HEK293 (cell line): ENCODE measurements at regions not wholly inside any gene's neighbourhood (a gene's known extent, or its start where the extent isn't known, plus 50 kb on each side); places are given as distances from the start of the nearest gene placed in this dataset.

ENCODE experiments used
- CTCF ChIP-seq: fragments of 450-650 bp; formaldehyde crosslinking; IDR thresholded peaks from 2 replicates; pipeline ENCODE4 v1.5.1; 2016; ENCODE audit warnings: missing biosample characterization, missing genetic modification characterization
- SP2 ChIP-seq: fragments of 450-650 bp; formaldehyde crosslinking; IDR thresholded peaks from 2 replicates; pipeline ENCODE4 v1.5.1; 2016; ENCODE audit warnings: missing biosample characterization, missing genetic modification characterization
- ZFP41 ChIP-seq: fragments of 450-650 bp; formaldehyde crosslinking; IDR thresholded peaks from 2 replicates; pipeline ENCODE4 v1.5.1; 2016; ENCODE audit warnings: missing biosample characterization, missing genetic modification characterization, borderline replicate concordance
- ZNF121 ChIP-seq: fragments of 450-650 bp; formaldehyde crosslinking; IDR thresholded peaks from 2 replicates; pipeline ENCODE4 v1.5.1; 2016; ENCODE audit warnings: missing biosample characterization, missing genetic modification characterization
- ZNF157 ChIP-seq: fragments of 450-650 bp; formaldehyde crosslinking; IDR thresholded peaks from 2 replicates; pipeline ENCODE4 v1.5.1; 2016; ENCODE audit warnings: missing biosample characterization, missing genetic modification characterization
- ZNF175 ChIP-seq: fragments of 450-650 bp; formaldehyde crosslinking; IDR thresholded peaks from 2 replicates; pipeline ENCODE4 v1.5.1; 2016; ENCODE audit warnings: missing biosample characterization, missing genetic modification characterization
- ZNF274 ChIP-seq, 2 experiments: fragments of 200-500 bp in 1 of 2; fragments of 450-650 bp in 1 of 2; sonication (Bioruptor generic) in 1 of 2; formaldehyde crosslinking in 1 of 2; IDR thresholded peaks; 2 replicates each; pipeline versions ENCODE4 v1.5.1 to v1.6.1; 2014 to 2016; ENCODE audit warnings: borderline replicate concordance in 1 of 2, inconsistent platforms in 1 of 2, low read length in 1 of 2, missing biosample characterization in 1 of 2, missing genetic modification characterization in 1 of 2
- ZNF37A ChIP-seq: fragments of 450-650 bp; IDR thresholded peaks from 2 replicates; pipeline ENCODE4 v1.5.1; 2018; ENCODE audit warnings: missing biosample characterization, missing genetic modification characterization
- ZNF433 ChIP-seq: fragments of 450-650 bp; formaldehyde crosslinking; IDR thresholded peaks from 2 replicates; pipeline ENCODE4 v1.5.1; 2016; ENCODE audit warnings: missing biosample characterization, missing genetic modification characterization, low read depth
- ZNF558 ChIP-seq: fragments of 450-650 bp; formaldehyde crosslinking; IDR thresholded peaks from 2 replicates; pipeline ENCODE4 v1.5.1; 2016; ENCODE audit warnings: missing biosample characterization, missing genetic modification characterization
- ZNF76 ChIP-seq: fragments of 450-650 bp; formaldehyde crosslinking; IDR thresholded peaks from 2 replicates; pipeline ENCODE4; 2016; ENCODE audit warnings: low read depth, missing biosample characterization, missing genetic modification characterization, borderline replicate concordance
- TF ChIP-seq, protein P1 (sequence below): fragments of 450-650 bp; formaldehyde crosslinking; optimal IDR thresholded peaks from 2 replicates; pipeline ENCODE3; 2016; ENCODE audit warnings: missing biosample characterization, mild to moderate bottlenecking, missing genetic modification characterization
- TF ChIP-seq, protein P2 (sequence below): fragments of 450-650 bp; formaldehyde crosslinking; IDR thresholded peaks from 2 replicates; pipeline ENCODE4 v1.5.1; 2017; ENCODE audit warnings: missing biosample characterization, missing genetic modification characterization

- no peak for TF ChIP-seq CTCF (tag by site-specific recombination)
- TF ChIP-seq ZNF121 (tag by site-specific recombination): no peak
- TF ChIP-seq ZNF157: no peak
- TF ChIP-seq ZNF175: no peak
- TF ChIP-seq ZFP41: no peak
- no peak for TF ChIP-seq ZNF274 (IDR thresholded peaks at IDR 0.05; ENCODE audit: low read length)
- TF ChIP-seq ZNF274 (tag by site-specific recombination; IDR thresholded peaks at IDR 0.05; ENCODE audit: borderline replicate concordance): no peak
- no peak for TF ChIP-seq ZNF558 (tag by site-specific recombination)
- TF ChIP-seq SP2 (tag by site-specific recombination): no peak
- TF ChIP-seq ZNF76 (tag by site-specific recombination): no peak
- no peak for TF ChIP-seq ZNF433 (tag by site-specific recombination)
- TF ChIP-seq, protein P1, sequence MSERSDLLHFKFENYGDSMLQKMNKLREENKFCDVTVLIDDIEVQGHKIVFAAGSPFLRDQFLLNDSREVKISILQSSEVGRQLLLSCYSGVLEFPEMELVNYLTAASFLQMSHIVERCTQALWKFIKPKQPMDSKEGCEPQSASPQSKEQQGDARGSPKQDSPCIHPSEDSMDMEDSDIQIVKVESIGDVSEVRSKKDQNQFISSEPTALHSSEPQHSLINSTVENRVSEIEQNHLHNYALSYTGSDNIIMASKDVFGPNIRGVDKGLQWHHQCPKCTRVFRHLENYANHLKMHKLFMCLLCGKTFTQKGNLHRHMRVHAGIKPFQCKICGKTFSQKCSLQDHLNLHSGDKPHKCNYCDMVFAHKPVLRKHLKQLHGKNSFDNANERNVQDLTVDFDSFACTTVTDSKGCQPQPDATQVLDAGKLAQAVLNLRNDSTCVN (tag by site-specific recombination): no peak
- TF ChIP-seq ZNF37A: no peak
- TF ChIP-seq, protein P2, sequence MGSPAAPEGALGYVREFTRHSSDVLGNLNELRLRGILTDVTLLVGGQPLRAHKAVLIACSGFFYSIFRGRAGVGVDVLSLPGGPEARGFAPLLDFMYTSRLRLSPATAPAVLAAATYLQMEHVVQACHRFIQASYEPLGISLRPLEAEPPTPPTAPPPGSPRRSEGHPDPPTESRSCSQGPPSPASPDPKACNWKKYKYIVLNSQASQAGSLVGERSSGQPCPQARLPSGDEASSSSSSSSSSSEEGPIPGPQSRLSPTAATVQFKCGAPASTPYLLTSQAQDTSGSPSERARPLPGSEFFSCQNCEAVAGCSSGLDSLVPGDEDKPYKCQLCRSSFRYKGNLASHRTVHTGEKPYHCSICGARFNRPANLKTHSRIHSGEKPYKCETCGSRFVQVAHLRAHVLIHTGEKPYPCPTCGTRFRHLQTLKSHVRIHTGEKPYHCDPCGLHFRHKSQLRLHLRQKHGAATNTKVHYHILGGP (tag by site-specific recombination): no peak
These were observed 238.9 kb upstream of the LMO3 start for GRCh38 chr12:16844875-16845274.
